Activated T-helper 2 cell treated with anti-CD3 and anti-CD28 coated beads, Interferon-gamma antibody, Interleukin-2, Interleukin-4, amounts not matched to agents 10 μg/mL and 5 μg/mL and 100 μg/mL, durations not matched to agents 14 hours and 24 hours and 36 hours (primary cell): ENCODE measurements at regions not wholly inside any gene's neighbourhood (a gene's known extent, or its start where the extent isn't known, plus 50 kb on each side); places are given as distances from the start of the nearest gene placed in this dataset.
"Not testable (repeated sequence)": the region's sequence is repeated elsewhere in the genome, so short reads cannot be mapped to it uniquely, and the experiment has no call there.

Experiments used
- DNase-seq: peaks from one replicate; pipeline ENCODE4 v3.0.0; 2021; ENCODE audit warnings: low spot score
- H3K27ac Mint-ChIP-seq: one replicate; pipeline ENCODE4 v1.8.0; 2021; ENCODE audit warnings: mixed read lengths
- H3K27me3 Mint-ChIP-seq: one replicate; pipeline ENCODE4 v1.8.0; 2021; ENCODE audit warnings: low read depth, mixed read lengths
- H3K36me3 Mint-ChIP-seq: one replicate; pipeline ENCODE4 v1.8.0; 2021; ENCODE audit warnings: low read depth, mixed read lengths
- H3K4me1 Mint-ChIP-seq: one replicate; pipeline ENCODE4 v1.8.0; 2021; ENCODE audit warnings: low read depth, mixed read lengths
- H3K4me3 Mint-ChIP-seq: one replicate; pipeline ENCODE4 v1.8.0; 2021; ENCODE audit warnings: low read depth, mild to moderate bottlenecking, moderate library complexity, mixed read lengths
- H3K9me3 Mint-ChIP-seq: one replicate; pipeline ENCODE4 v1.8.0; 2021; ENCODE audit warnings: mixed read lengths
- intact Hi-C: fragments of 100-400 bp; cut with micrococcal nuclease; formaldehyde crosslinking; loops from one replicate; pipeline ENCODE4 v1.15.1; 2023

GRCh38 chr4:19492606-19493005 is 759.1 kb upstream of the SLIT2 start:
- no peak overlapping the region for H3K4me3 Mint-ChIP-seq
- H3K4me1 Mint-ChIP-seq = no peaks in the 10 kb centered on the region
- H3K27me3 Mint-ChIP-seq = no peaks in the 10 kb centered on the region
- H3K36me3 Mint-ChIP-seq = no peaks in the 10 kb centered on the region
- DNase-seq = no peak
- peaks cover 28% of the 10 kb centered on the region for H3K9me3 Mint-ChIP-seq
- no peak overlapping the region for H3K27ac Mint-ChIP-seq
- intact Hi-C loops = no loop called here

GRCh38 chr4:19486400-19486799 is 765.3 kb upstream of the SLIT2 start:
- H3K27me3 Mint-ChIP-seq = no peaks in the 10 kb centered on the region
- H3K9me3 Mint-ChIP-seq = peaks cover 18% of the 10 kb centered on the region
- intact Hi-C loops = no loop called here
- H3K4me3 Mint-ChIP-seq = no peak overlapping the region
- no peak overlapping the region for H3K27ac Mint-ChIP-seq
- DNase-seq = no peak
- H3K36me3 Mint-ChIP-seq = no peaks in the 10 kb centered on the region
- H3K4me1 Mint-ChIP-seq = no peaks in the 10 kb centered on the region

- intact Hi-C loops = no loop called here
Observed at GRCh38 chr4:19478791-19479190, 772.9 kb upstream of the SLIT2 start.

GRCh38 chr4:19473569-19473968 is 778.1 kb upstream of the SLIT2 start:
- Mint-ChIP-seq H3K4me1 (no peaks in the 10 kb centered on the region), H3K27me3 (no peaks in the 10 kb centered on the region), H3K4me3 (no peak overlapping the region), H3K36me3 (no peaks in the 10 kb centered on the region), H3K27ac (no peak overlapping the region), H3K9me3 (peaks cover 37% of the 10 kb centered on the region)
- intact Hi-C loops = no loop called here
- DNase-seq = no peak

More at GRCh38 chr4:19478791-19479190, 772.9 kb upstream of the SLIT2 start:
- no peak for DNase-seq
- no peak overlapping the region for H3K27ac Mint-ChIP-seq
- peaks cover 14% of the 10 kb centered on the region for H3K9me3 Mint-ChIP-seq
- no peak overlapping the region for H3K4me3 Mint-ChIP-seq
- no peaks in the 10 kb centered on the region for H3K27me3 Mint-ChIP-seq
- H3K36me3 Mint-ChIP-seq = no peaks in the 10 kb centered on the region
- no peaks in the 10 kb centered on the region for H3K4me1 Mint-ChIP-seq

DNA sequence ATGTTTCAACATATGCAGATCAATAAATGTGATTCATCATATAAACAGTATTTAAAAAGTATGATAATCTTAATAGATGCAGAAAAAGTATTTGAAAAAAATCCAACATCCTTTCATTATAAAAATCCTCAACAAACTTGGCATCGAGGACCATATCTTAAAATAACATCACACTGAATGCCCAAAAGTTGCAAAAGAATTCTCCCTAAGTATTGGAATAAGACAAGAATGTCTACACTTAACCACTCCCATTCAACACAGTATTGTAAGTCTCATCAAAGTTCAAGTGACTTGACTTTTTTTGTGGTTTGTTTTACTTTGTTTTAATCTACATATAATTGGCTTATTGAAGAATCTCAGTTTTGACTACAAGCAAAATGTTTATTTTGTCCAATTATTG is 779.0 kb upstream of the SLIT2 start:
- no peaks in the 10 kb centered on the region for H3K36me3 Mint-ChIP-seq
- H3K4me1 Mint-ChIP-seq = no peaks in the 10 kb centered on the region
- no peak for DNase-seq
- intact Hi-C loops = no loop called here
- H3K4me3 Mint-ChIP-seq = no peak overlapping the region
- H3K27me3 Mint-ChIP-seq = no peaks in the 10 kb centered on the region
- H3K27ac Mint-ChIP-seq = no peak overlapping the region
- H3K9me3 Mint-ChIP-seq = peaks cover 44% of the 10 kb centered on the region

DNA sequence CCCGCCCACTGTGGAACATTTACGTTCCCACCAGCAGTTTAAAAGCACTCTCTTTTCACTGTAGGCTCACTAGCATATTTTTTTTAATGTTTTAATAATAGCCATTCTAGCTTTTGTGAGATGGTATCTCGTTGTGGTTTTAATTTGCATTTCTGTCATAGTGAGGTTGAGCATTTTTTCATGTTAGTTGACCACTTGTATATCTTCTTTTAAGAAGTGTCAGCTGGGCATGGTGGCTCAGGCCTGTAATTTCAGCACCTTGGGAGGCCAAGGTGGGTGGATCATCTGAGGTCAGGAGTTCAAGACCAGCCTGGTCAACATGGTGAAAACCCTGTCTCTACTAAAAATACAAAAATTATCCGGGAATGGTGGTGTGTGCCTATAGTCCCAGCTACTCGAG is 781.7 kb upstream of the SLIT2 start:
- H3K4me3 Mint-ChIP-seq, H3K27me3 Mint-ChIP-seq, H3K27ac Mint-ChIP-seq, intact Hi-C loops, DNase-seq, H3K4me1 Mint-ChIP-seq, H3K36me3 Mint-ChIP-seq: not testable (repeated sequence)
- H3K9me3 Mint-ChIP-seq = peaks cover 51% of the 10 kb centered on the region

- Mint-ChIP-seq H3K36me3 (no peaks in the 10 kb centered on the region), H3K9me3 (peaks cover 33% of the 10 kb centered on the region), H3K27me3 (no peaks in the 10 kb centered on the region), H3K27ac (no peak overlapping the region), H3K4me1 (no peaks in the 10 kb centered on the region), H3K4me3 (no peak overlapping the region)
- DNase-seq = no peak
- intact Hi-C loops = no loop called here
Observed at GRCh38 chr4:19462117-19462516, 789.6 kb upstream of the SLIT2 start.

- H3K9me3 Mint-ChIP-seq = peaks cover 27% of the 10 kb centered on the region
- H3K4me3 Mint-ChIP-seq = no peak overlapping the region
- DNase-seq = no peak
- no peaks in the 10 kb centered on the region for H3K36me3 Mint-ChIP-seq
- H3K27me3 Mint-ChIP-seq = no peaks in the 10 kb centered on the region
- intact Hi-C loops = no loop called here
- H3K4me1 Mint-ChIP-seq = no peaks in the 10 kb centered on the region
- H3K27ac Mint-ChIP-seq = no peak overlapping the region
Observed at GRCh38 chr4:19455850-19456602, 795.7 kb upstream of the SLIT2 start.

DNA sequence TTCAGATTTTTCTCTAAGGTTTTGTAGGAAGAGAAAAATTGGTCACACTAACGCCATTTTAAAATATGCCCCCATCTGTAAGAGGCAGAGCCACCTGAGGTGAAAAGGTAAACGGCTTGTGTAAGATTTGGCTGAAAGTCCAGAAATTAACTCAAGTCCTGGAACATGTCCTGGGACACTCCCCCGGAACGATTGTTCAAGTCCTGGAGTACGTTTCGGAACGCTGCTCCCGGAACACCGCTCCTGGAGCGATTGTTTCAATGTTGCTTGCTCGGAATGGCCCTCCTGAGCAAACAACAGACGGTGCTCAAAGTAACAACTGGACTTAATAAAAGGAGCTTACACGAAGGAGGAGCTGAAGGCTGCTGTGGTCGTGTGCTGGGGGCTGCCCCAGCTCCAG is 796.5 kb upstream of the SLIT2 start:
- Mint-ChIP-seq H3K27ac (no peak overlapping the region), H3K4me3 (no peak overlapping the region), H3K27me3 (no peaks in the 10 kb centered on the region), H3K9me3 (peaks cover 28% of the 10 kb centered on the region), H3K4me1 (no peaks in the 10 kb centered on the region), H3K36me3 (no peaks in the 10 kb centered on the region)
- no peak for DNase-seq
- intact Hi-C loops = no loop called here

DNA sequence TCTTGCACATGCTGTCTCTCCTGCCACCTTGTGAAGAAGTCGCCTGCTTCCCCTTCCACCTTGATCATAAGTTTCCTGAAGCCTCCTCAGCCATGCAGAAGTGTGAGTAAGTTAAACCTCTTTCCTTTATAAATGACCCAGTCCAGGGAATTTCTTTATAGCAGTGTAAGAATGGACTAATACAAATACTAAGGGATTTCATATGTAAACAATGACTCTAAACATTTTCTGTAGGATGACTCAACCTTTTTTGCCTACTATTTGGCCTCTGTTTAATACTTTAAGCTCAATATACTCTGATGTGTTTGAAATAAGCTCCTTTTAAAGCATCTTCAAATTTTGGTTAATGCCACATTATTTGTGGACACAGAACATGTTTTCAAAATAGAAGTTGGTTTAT is 813.5 kb upstream of the SLIT2 start:
- H3K27ac Mint-ChIP-seq = no peak overlapping the region
- no peaks in the 10 kb centered on the region for H3K4me1 Mint-ChIP-seq
- no peak for DNase-seq
- no peaks in the 10 kb centered on the region for H3K27me3 Mint-ChIP-seq
- intact Hi-C loops = no loop called here
- no peaks in the 10 kb centered on the region for H3K36me3 Mint-ChIP-seq
- H3K4me3 Mint-ChIP-seq = no peak overlapping the region
- peaks cover 50% of the 10 kb centered on the region for H3K9me3 Mint-ChIP-seq

GRCh38 chr4:19437008-19437407 is 814.7 kb upstream of the SLIT2 start:
- H3K27me3 Mint-ChIP-seq = no peaks in the 10 kb centered on the region
- intact Hi-C loops = no loop called here
- no peak overlapping the region for H3K4me3 Mint-ChIP-seq

DNA sequence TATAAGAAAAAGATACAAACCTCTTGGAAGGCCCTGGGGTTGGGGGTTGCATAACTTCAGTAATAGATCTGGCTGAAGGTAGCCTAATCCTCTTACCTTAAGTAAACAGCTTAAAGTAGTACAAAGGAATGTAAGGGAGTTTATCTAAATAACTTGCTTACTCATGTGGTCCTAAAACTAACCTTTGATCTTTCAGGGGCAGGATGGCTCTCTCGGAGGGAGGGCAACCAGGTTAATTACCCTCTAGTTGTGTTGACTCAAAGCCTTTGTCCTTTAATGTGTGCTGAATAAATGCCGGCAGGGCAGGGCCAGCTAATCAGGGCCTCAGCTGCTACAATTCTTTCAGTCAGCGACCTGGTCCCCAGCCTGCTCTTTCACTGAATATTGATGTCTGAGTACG is 822.0 kb upstream of the SLIT2 start:
- Mint-ChIP-seq H3K27me3 (no peaks in the 10 kb centered on the region), H3K9me3 (peaks cover 59% of the 10 kb centered on the region)
- DNase-seq = no peak

More at GRCh38 chr4:19437008-19437407, 814.7 kb upstream of the SLIT2 start:
- DNase-seq = no peak
- Mint-ChIP-seq H3K27ac (no peak overlapping the region), H3K9me3 (peaks cover 45% of the 10 kb centered on the region), H3K4me1 (no peaks in the 10 kb centered on the region), H3K36me3 (no peaks in the 10 kb centered on the region)

DNA sequence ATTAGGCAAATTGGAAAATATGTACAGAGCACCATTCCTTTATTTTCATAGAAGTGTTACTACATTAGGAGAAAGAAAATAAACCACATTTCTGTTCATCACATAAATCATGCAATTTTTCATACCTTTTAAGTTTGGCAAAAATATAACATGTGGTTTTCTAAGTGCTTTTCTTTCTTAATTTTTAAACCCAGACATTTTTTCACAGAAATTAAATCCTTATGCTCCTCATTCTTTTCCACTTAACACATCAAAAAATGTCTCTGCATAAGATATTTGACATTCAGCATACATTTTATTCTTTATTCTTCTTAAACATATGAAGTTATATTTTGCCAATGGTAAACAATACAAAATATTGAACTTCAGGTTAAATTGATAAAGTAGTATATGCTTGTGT is 826.6 kb upstream of the SLIT2 start:
- DNase-seq = no peak
- Mint-ChIP-seq H3K4me1 (no peaks in the 10 kb centered on the region), H3K4me3 (no peak overlapping the region), H3K27me3 (no peaks in the 10 kb centered on the region), H3K27ac (no peak overlapping the region), H3K9me3 (peaks cover 43% of the 10 kb centered on the region), H3K36me3 (no peaks in the 10 kb centered on the region)
- intact Hi-C loops = no loop called here

More for the DNA sequence above, 822.0 kb upstream of the SLIT2 start:
- H3K4me3 Mint-ChIP-seq = no peak overlapping the region
- H3K36me3 Mint-ChIP-seq = no peaks in the 10 kb centered on the region
- H3K4me1 Mint-ChIP-seq = no peaks in the 10 kb centered on the region
- H3K27ac Mint-ChIP-seq = no peak overlapping the region
- intact Hi-C loops = no loop called here

GRCh38 chr4:19417256-19417655 is 834.4 kb upstream of the SLIT2 start:
- H3K4me3 Mint-ChIP-seq = no peak overlapping the region
- no peak overlapping the region for H3K27ac Mint-ChIP-seq
- no peak for DNase-seq
- peaks cover 37% of the 10 kb centered on the region for H3K9me3 Mint-ChIP-seq
- H3K4me1 Mint-ChIP-seq = no peaks in the 10 kb centered on the region
- H3K27me3 Mint-ChIP-seq = no peaks in the 10 kb centered on the region
- intact Hi-C loops = no loop called here
- H3K36me3 Mint-ChIP-seq = no peaks in the 10 kb centered on the region
